ENCODE measurements at regions not wholly inside any gene's neighbourhood (a gene's known extent, or its start where the extent isn't known, plus 50 kb on each side); places are given as distances from the start of the nearest gene placed in this dataset.

DNA sequence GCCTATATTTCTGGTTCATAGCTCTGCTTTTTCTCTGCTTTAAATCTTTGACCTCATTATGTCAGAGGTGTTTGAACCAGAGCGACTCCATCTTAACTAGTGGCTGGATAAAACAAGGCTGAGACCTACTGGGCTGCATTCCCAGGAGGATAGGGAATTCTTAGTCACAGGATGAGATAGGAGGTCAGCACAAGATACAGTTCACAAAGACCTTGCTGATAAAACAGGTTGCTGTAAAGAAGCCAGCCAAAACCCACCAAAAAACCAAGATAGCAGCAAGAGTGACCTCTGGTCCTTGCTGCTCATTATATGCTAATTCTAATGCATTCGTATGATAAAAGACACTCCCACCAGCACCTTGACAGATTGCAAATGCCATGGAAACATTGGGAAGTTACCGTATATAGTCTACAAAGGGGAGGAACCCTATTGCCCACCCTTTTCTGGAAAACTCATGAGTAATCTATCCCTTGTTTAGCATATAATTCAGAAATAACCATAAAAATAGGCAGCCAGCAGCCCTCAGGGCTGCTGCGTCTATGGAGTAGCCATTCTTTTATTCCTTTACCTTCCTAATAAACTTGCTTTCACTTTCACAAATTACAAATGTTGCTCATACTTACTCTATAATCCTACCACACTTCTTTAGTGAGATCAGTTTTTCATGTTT is 193.9 kb downstream of the NAF1 start:
- TF ChIP-seq, protein P1, sequence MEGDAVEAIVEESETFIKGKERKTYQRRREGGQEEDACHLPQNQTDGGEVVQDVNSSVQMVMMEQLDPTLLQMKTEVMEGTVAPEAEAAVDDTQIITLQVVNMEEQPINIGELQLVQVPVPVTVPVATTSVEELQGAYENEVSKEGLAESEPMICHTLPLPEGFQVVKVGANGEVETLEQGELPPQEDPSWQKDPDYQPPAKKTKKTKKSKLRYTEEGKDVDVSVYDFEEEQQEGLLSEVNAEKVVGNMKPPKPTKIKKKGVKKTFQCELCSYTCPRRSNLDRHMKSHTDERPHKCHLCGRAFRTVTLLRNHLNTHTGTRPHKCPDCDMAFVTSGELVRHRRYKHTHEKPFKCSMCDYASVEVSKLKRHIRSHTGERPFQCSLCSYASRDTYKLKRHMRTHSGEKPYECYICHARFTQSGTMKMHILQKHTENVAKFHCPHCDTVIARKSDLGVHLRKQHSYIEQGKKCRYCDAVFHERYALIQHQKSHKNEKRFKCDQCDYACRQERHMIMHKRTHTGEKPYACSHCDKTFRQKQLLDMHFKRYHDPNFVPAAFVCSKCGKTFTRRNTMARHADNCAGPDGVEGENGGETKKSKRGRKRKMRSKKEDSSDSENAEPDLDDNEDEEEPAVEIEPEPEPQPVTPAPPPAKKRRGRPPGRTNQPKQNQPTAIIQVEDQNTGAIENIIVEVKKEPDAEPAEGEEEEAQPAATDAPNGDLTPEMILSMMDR (IDR thresholded peaks at IDR 0.05): no peak
- TF ChIP-seq POLR2A (IDR thresholded peaks at IDR 0.05): no peak
